HG03432 (cell line): ENCODE measurements at regions not wholly inside any gene's neighbourhood (a gene's known extent, or its start where the extent isn't known, plus 50 kb on each side); places are given as distances from the start of the nearest gene placed in this dataset.

ENCODE experiments used
- ATAC-seq: cut with Tn5 transposase; IDR thresholded peaks from one replicate; pipeline ENCODE4 v1.9.1; 2021; ENCODE audit warnings: mild to moderate bottlenecking, moderate library complexity; ENCODE audit not compliant: unreplicated experiment

DNA sequence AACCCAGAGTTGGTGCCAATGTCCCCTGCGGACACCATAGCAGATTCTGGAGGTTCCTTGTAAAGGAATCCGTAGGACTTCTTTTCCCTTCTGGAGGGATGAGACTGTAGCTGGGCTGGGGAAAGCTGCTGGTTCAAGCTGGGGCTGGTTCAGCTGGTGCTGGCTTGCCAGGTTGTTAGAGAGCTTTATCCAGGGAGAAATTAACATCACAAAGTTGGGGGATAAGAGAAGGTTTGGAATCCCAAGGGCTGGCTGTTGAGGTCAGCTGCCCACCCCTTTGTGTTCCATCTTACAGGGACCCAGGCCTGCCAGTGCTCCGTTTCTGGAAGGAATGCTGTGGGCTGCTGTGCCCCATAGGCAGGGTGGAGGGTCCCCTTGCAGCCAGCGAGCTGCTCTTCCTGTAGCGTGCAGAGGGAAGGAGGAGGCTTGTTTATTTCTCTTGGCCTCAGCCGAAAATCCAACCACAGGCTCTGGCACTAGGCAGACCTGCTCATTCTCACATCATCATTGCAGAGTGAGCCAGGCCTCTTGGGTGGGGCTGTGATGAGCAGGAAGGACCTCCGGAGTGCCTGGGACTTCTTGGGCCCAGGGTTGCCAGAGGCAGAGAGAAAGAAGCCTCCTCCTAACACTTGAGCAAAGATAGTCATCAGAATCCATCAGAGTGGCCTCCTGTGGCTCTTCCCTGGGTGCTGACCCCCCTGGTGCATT, 251.1 kb downstream of the SEC14L1 start:
- ATAC-seq = no peak

DNA sequence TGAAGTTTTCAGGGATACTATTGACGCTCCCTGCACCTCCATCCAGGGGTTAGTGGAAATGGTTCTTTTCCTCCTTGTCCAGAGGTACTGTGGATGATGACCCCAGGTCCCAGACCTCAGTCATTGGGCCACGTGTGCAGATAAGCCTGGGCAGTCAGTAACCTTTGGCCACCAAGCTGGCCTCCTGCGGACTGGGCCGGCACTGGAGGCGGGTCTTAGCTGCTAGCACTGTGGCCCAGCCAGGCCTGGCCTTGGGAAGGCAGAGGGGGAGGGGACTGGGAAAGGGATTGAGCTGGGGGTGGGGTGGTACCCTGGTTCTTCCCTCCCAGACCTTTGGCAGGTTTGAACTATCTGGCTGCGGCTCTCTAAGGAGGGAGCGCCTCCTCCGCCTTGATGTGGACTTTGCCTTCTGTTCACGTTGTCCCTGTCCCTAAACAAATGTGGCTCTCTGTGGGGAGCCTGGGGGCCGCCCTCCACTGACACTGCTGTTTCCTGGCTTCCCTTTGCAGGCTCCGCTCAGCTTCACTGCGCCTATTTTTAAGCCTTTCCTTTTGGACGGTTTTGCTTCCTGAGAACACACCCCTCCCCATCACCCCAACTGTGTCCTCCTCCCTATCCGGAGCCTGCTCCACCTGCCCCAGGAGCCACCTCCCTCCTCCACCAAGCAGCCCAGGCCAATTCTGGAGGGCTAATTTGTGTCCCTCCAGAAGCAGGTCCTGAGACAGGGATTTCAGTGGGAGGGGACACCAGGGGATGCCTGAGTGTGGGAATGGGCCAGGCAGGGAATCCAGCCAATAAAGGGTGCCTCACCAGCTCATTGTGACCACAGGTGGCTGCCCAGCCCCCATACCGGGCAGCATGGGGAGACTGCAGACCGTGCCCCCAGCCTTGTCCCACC, 251.9 kb downstream of the SEC14L1 start:
- ATAC-seq = no peak

DNA sequence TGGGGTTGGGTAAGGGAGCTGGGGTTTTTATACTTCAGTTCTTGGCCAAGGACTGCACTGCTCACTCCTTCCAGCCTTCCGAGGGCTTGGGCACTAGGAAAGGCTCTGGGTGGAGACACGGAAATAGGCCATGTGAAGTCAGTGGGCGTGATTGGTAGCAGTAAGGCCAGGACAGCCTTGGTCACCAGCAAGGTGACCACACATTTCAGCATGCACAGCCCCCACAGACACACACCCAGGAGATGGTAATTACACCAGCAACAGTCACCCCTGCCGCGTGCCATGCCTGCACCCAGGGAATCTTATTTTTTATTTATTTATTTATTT, 252.5 kb downstream of the SEC14L1 start:
- ATAC-seq = no peak

DNA sequence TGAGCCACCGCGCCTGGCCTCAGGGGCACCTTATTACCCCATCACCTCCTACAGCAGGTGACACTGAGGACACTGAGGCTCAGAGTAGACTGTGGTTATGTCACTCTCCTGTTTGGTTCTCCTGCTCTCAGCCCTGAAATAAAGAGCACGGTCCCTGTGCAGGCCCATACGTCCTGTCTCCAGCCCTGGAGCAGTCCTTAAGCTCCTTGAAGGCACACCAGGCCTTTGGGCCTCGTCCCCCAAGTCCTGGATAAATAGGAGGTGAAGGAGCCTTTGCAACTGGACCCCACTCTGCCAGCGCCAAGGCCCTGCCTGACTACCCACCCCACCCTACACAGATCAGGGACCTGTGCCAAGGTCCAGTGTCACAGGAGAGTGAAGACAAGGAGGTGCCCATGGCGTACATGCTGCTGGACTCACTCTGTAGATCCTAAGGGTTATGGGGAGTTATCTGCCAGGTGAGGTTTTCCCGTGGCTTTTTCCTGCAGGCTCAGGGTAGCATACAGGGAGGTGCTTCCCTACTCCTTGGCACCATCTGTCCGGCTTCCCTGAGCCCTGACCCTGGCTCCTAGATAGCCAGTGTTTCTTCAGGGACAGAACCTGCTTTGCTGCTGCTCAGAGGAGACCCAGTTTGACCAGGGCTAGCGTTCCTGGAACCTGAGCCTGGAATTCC, 253.2 kb downstream of the SEC14L1 start:
- ATAC-seq = no peak

DNA sequence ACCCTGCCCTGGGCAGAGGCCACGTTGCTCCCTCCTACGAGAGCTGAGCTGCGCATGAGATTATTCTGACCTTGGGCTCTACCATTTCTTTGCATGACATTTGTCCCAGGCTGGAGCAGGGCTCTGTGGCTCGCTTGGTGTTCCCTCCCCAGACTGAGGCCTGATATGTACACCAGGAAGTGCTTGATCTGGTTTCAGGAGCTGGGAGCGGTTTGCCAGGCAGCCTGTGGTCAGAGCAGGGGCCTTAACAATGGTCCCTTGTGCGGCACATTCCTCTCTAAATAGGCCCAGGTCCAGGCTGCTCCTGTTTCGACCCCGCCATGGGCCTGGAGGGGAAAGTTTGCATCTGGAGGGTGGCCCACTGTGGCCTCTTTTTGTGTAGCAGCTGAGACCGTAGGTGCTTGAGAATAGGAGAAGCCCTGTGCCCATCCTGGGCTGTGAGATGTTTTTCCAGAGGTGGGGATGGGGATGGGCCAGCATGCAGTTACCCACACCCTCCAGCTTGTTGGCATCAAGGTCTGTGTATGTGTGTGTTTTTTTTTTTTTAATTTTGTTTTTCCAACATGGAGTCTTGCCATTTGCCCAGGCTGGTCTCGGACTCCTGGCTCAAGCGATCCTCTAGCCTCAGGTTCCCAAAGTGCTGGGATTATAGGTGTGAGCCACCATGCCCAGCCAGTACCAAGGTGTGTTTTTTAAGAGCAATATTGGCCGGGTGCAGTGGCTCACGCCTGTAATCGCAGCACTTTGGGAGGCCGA, 253.9 kb downstream of the SEC14L1 start:
- ATAC-seq = no peak

DNA sequence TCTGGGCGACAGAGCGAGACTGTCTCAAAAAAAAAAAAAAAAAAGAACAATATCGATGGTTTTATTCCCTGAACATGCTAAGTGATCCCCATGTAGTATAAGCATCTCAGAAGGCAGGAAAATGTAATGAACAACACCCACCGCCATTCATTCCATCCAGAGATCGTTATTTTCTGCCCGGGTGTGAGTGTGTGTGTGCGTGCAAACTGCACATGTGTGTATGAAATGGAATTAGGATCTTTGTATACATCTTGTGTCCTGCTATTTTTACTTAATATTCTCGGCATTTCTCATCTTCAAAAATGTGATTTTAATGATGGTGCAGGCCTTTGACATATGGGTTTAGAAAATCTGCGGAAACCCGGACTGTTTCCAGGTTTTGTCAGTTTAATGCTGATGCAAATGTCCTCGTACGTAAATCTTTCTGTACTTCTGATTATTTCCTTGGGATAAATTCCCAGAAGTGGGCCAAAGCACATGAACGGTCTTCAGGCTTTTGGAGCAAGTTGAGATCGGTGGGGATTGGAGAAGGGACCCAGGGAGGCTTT, 254.8 kb downstream of the SEC14L1 start:
- no peak for ATAC-seq

DNA sequence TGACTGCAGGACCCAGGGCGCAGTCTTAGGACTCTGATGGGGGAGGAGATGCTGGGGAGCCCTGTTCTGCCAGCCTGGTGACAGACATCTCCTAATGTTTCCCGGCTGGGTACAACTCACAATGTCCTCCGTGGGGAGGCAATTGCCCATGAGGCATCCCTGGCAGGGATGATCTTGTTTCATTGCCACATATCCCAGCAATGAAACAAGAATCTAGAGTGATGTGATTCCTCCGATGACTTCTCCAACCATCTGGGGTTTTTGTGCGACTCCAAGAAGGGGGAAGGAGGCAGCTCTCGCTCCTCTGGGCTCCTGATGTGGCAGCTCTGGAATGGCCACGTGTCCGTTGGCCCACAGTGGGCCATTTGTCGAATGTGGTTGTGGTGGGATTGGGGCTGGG, 255.8 kb downstream of the SEC14L1 start:
- no peak for ATAC-seq

DNA sequence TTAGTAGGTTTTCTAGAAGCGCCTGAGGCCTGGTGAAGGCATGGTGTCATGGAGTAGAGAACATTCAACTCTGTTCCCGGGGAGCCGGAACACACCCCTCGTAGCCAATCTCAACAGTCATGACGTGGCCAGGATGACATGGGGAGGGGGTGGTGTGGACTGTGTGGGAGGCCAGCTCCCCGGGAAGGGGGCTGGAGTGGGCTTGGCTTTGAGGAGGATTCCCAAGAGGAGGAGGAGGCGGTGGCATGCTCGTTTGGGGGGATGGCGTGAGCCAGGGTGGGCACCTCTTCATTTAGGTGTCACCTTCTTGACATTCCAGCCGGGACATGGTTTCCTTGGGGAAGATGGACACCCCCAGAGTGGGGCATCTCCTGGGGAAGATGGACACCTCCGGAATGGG, 257.5 kb downstream of the SEC14L1 start:
- no peak for ATAC-seq

DNA sequence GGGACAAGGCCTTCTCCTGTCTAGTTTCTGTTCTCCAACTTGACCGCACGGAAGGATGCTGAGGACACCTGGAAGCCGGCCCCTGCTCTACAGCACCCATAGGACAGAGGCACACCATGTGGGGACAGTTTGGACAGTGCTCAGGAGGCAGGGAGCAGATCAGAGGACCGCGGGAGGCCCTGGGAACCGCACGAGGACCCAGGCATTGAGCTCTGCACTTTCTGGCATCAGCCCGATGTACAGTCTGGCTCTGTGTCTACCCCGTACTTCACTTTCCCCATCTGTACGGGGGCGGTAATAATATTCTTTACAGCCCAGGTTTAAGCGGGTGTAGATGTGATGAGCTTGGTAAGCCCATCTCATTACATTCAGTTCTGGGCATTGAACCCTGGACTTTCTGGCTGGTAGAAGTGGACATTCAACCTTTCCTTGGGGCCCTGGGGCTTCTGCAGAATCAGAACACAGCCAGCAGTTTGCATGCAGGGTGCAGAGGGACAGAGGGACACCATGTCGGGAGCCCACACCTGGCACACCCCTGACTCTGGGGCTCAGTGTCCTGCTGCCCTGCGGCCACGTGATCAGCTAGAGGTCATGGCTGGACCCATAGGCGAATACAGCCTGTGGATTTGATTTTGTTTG, 258.7 kb downstream of the SEC14L1 start:
- no peak for ATAC-seq

DNA sequence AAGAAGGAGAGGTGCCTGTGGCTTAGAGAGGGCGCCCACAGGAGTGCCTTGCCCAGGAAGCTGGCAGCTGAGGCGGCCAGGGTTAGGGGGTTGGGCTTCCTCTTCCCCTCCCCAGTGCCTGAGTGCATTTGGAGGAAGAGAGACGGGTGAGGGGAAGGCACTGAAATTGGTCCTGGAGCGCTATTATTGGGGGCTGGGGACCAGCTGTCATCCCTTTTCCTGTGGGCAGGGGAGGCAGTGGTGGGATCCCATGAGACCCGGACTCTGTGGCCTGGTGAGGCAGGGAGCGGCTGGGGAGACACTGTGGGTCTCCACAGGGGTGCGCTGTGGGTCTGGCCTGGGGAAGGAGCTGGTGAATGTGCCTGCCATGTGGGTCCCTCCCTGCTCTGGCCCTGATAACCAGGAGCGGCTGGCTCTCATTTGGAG, 259.7 kb downstream of the SEC14L1 start:
- no peak for ATAC-seq

DNA sequence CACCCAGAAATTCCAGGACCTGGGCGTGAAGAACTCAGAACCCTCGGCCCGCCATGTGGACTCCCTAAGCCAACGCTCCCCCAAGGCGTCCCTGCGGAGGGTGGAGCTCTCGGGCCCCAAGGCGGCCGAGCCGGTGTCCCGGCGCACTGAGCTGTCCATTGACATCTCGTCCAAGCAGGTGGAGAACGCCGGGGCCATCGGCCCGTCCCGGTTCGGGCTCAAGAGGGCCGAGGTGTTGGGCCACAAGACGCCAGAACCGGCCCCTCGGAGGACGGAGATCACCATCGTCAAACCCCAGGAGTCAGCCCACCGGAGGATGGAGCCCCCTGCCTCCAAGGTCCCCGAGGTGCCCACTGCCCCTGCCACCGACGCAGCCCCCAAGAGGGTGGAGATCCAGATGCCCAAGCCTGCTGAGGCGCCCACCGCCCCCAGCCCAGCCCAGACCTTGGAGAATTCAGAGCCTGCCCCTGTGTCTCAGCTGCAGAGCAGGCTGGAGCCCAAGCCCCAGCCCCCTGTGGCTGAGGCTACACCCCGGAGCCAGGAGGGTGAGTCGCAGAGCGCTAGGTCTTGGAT, 261.5 kb downstream of the SEC14L1 start:
- ATAC-seq = no peak

DNA sequence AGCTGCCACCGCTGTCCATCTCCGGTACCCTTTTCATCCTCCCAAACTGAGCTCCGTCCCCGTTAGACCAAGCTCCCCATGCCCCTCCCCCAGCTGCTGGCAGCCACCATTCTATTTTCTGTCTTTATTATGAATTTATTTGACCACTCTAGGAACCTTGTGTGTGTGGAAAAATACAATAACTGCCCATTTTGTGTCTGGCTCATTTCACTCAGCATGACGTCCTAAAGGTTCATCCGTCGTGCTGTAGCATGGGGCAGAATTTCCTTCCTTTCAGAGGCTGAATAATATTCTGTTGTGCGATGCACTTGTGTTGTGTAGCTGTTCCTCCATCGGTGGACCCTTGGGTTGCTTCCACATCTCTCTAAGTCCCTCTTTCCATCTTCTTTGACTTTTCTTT, 263.1 kb downstream of the SEC14L1 start:
- ATAC-seq = no peak

DNA sequence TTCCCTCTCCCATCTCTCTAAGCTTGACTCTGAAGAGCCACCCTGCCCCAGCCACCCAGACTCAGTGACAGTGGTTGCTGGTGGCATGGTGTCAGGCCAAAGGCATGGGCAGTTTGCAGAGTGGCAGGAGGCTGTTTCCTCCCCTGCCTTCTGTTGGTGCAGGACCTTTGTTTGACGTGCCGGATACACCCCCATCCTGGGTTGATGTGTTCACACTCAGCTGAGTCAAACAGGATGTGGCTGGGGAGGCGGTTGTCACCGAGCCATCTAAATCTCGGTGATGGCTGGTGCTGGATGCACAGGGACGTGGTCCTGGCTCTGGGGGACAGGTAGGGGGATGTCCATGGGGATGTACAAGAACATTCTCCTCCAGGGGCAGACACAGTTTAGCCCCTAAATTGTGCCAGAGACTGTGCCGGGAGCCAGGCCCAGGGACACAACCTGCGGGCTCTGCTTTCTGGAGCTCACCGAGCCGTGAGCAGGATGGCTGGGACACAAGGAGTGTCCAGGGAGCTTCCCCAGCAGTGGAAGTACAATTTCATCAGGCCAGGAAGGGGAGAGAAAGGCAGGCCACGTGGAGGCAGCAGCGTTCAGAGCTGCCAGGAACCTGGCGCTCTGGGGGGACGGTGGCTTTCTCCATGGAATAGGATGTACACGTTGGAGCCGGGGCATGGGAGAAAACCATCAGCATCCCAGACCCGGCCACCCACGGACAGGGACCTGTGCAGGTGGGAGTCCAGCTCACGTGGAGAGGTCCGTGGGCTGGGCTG, 264.2 kb downstream of the SEC14L1 start:
- peak; percentile 63 for ATAC-seq

DNA sequence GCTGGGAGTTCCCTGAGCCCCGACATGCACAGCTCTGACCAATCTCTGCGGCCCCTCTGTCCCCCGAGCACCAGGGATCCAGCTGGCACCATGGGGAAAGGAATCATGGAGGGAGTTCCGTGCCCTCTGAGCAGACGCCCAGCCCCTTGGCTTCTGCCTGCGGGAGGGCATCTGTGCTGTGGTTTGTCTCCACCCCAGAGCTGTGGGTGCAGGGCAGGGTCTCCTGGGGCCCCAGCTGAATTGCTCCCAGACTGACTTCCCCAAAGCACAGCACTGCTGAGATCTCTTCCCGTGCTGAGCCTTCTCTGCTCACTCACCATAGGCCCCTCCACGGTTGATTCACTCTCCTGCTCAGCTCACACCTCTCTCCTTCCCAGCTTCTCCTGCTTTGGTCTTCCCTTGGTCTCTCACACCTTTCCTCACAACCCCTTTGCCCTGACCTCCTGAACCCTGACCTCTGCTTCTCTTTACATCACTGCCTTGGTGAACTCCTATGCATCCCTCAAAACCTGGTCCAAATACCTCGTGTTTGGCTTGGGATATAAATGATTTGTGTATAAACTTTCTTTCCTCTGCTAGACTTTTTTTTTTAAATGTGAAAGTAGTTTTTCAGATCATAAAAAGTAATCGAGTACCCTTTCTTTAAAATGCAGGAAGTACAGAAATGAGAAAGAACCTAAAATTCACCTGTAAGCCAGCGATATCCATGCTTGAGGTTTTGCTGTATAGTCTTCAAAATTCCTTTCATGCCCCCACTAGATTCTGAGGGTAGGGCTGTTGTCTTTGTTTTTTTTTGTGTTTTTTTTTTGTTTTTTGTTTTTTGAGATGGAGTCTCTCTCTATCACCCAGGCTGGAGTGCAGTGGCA, 265.3 kb downstream of the SEC14L1 start:
- no peak for ATAC-seq

DNA sequence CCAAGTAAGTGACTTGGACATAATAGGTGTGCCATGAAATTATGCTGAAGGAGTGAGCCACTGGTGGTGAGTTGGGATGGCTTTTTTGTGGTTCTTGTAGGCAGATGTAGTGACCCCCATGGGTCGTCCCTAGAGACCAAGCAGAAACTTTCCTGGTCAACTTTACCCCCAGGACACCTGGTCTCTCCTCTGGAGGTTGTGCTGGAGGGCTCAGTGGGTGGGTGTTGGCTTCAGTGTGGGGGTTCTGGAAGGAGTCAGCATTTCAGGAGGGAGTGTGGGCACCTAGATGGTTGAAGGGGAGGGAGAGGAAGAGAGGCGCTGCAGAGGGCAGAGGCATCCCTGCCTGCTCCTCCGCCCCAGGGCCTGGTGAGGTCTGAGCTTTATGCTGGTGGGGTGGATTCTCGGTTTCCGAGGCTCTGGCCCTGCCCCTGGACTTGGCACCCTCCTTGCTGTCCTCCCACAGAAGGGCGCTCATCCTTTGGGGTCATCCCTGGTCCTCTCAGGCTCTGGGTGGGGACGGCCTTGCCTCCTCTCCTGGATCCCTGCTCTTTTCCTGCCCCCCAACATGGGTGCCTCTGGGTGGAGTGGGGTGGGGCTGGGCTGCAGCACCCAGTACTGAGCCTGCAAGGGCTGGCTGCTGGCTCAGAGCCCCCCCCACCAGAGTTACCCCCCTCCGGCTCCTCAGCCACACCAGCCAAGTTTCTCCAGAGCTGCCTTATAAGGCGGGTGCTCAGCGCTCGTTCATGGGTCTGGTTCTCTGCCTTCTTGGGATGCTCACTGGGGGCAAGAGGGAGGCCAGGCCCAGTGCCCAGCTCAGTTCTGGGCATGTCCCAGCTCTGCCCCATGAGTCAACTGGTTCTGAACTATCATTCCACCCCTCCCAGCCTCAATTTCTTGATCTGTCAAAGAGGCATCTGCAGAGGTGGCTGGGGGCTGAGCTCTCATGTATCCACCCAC, 266.8 kb downstream of the SEC14L1 start:
- ATAC-seq = no peak

DNA sequence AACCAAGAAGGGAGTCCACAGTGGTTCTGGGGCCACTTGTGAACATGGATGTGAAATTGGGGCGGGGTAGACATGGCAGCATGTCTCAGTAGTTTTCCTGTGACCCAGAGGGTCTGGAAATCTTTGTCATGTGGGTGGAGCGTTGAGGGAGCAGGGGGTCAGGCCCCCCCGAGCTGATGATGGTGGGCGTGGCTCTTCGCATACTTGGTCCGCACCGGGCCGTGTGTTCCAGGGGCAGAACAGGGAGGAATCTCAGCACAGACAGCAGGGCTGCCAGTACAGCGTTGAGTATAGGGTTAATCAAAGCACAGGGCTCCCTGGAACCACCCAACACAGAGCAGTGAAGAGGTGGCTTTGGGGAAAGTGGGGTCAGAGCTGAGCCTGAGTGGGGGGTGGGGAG, 267.5 kb downstream of the SEC14L1 start:
- ATAC-seq = no peak
